MCF 10A (cell line): ENCODE measurements at regions not wholly inside any gene's neighbourhood (a gene's known extent, or its start where the extent isn't known, plus 50 kb on each side); places are given as distances from the start of the nearest gene placed in this dataset.

Experiments
- BruUV-seq: library from RNA; stranded (reverse); fragments of 400-500 nt; replicated peaks from 2 replicates; lab custom pipeline; 2021; lab: Mats Ljungman, UMichigan
- CTCF ChIA-PET: fragments of 300-600 bp; sonication (Branson Sonifier 250); formaldehyde crosslinking; extraction: SDS; loops from one replicate; lab custom pipeline; 2021; ENCODE audit warnings: antibody characterized with exemption, inconsistent platforms; lab: Yijun Ruan, JAX
- POLR2A ChIA-PET: fragments of 300-600, 350-650 bp; sonication (Branson Sonifier 250); formaldehyde crosslinking; extraction: SDS; loops from one replicate; lab custom pipeline; 2020; ENCODE audit warnings: antibody characterized with exemption, inconsistent platforms; lab: Yijun Ruan, JAX
- DNase-seq: peaks from one replicate; pipeline ENCODE4 v3.0.0-alpha.2; 2018; ENCODE audit not compliant: unreplicated experiment
- H3K27ac Mint-ChIP-seq: one replicate; pipeline ENCODE4 v1.8.0; 2022; ENCODE audit warnings: mild to moderate bottlenecking, low read depth, mixed read lengths; ENCODE audit not compliant: unreplicated experiment
- H3K27me3 Mint-ChIP-seq: one replicate; pipeline ENCODE4 v1.8.0; 2022; ENCODE audit warnings: mixed read lengths; ENCODE audit not compliant: insufficient read depth, unreplicated experiment
- H3K36me3 Mint-ChIP-seq: one replicate; pipeline ENCODE4 v1.8.0; 2022; ENCODE audit warnings: mild to moderate bottlenecking, moderate library complexity, mixed read lengths; ENCODE audit not compliant: insufficient read depth, unreplicated experiment
- H3K4me1 Mint-ChIP-seq: one replicate; pipeline ENCODE4 v1.8.0; 2022; ENCODE audit warnings: mixed read lengths; ENCODE audit not compliant: insufficient read depth, unreplicated experiment
- H3K4me3 Mint-ChIP-seq: one replicate; pipeline ENCODE4 v1.8.0; 2022; ENCODE audit warnings: mild to moderate bottlenecking, moderate library complexity, mixed read lengths; ENCODE audit not compliant: unreplicated experiment
- H3K9me3 Mint-ChIP-seq: one replicate; pipeline ENCODE4 v1.8.0; 2022; ENCODE audit warnings: mixed read lengths; ENCODE audit not compliant: unreplicated experiment
- CTCF ChIP-seq: fragments of 200-600 bp; IDR thresholded peaks from one replicate; pipeline ENCODE4 v1.8.0; 2022; ENCODE audit warnings: antibody characterized with exemption, mild to moderate bottlenecking; ENCODE audit not compliant: unreplicated experiment
- intact Hi-C: fragments of 100-400 bp; cut with micrococcal nuclease; formaldehyde crosslinking; loops from 2 replicates; pipeline ENCODE4 v1.14.1; 2022

GRCh38 chrX:5829469-5829868 is 399.2 kb downstream of the NLGN4X start:
- H3K4me1 Mint-ChIP-seq = peaks cover 5% of the 10 kb centered on the region
- no peak overlapping the region for H3K4me3 Mint-ChIP-seq
- no peak overlapping the region for H3K27ac Mint-ChIP-seq
- DNase-seq = no peak
- peaks cover 30% of the 10 kb centered on the region for H3K9me3 Mint-ChIP-seq
- H3K27me3 Mint-ChIP-seq = no peaks in the 10 kb centered on the region
- ChIA-PET CTCF (no interaction called here), POLR2A (no interaction called here)
- BruUV-seq = no TSS peak
- TF ChIP-seq CTCF = no peak
- no peaks in the 10 kb centered on the region for H3K36me3 Mint-ChIP-seq
- intact Hi-C loops = no loop called here

GRCh38 chrX:5829060-5829459 is 399.6 kb downstream of the NLGN4X start:
- no peak for TF ChIP-seq CTCF
- no TSS peak for BruUV-seq
- Mint-ChIP-seq H3K9me3 (peaks cover 30% of the 10 kb centered on the region), H3K27me3 (no peaks in the 10 kb centered on the region), H3K4me1 (peaks cover 5% of the 10 kb centered on the region), H3K36me3 (no peaks in the 10 kb centered on the region), H3K27ac (no peak overlapping the region), H3K4me3 (no peak overlapping the region)
- CTCF ChIA-PET = no interaction called here
- POLR2A ChIA-PET = no interaction called here
- intact Hi-C loops = no loop called here
- no peak for DNase-seq

GRCh38 chrX:5823903-5824302 is 404.8 kb downstream of the NLGN4X start:
- BruUV-seq = no TSS peak
- POLR2A ChIA-PET = no interaction called here
- CTCF ChIA-PET = interaction anchor here (0.8 kb wide), 1 partner anchor 253 kb away, joined by 4 read pairs; no protein-coding TSS in a partner anchor
- intact Hi-C loops = no loop called here
- TF ChIP-seq CTCF = no peak
- H3K4me1 Mint-ChIP-seq = peaks cover under 1% of the 10 kb centered on the region
- H3K27ac Mint-ChIP-seq = no peak overlapping the region
- H3K9me3 Mint-ChIP-seq = peaks cover 12% of the 10 kb centered on the region
- no peak overlapping the region for H3K4me3 Mint-ChIP-seq
- H3K36me3 Mint-ChIP-seq = no peaks in the 10 kb centered on the region
- no peak for DNase-seq
- no peaks in the 10 kb centered on the region for H3K27me3 Mint-ChIP-seq

GRCh38 chrX:5810636-5811035 is 418.0 kb downstream of the NLGN4X start:
- BruUV-seq = no TSS peak
- CTCF ChIA-PET = no interaction called here
- H3K27ac Mint-ChIP-seq = no peak overlapping the region

More at GRCh38 chrX:5810636-5811035, 418.0 kb downstream of the NLGN4X start:
- no peaks in the 10 kb centered on the region for H3K36me3 Mint-ChIP-seq
- H3K4me1 Mint-ChIP-seq = no peaks in the 10 kb centered on the region
- intact Hi-C loops = no loop called here
- peaks cover 14% of the 10 kb centered on the region for H3K9me3 Mint-ChIP-seq
- H3K27me3 Mint-ChIP-seq = no peaks in the 10 kb centered on the region
- H3K4me3 Mint-ChIP-seq = no peak overlapping the region
- POLR2A ChIA-PET = no interaction called here
- no peak for TF ChIP-seq CTCF
- no peak for DNase-seq
